SK-N-SH (cell line): ENCODE measurements at regions not wholly inside any gene's neighbourhood (a gene's known extent, or its start where the extent isn't known, plus 50 kb on each side); places are given as distances from the start of the nearest gene placed in this dataset.

ENCODE experiments used
- EP300 ChIP-seq, 2 experiments: IDR thresholded peaks; 2 replicates each; pipeline versions ENCODE4 v1.4.0 to v1.6.1; 2012; ENCODE audit warnings: borderline replicate concordance in 1 of 2, low read depth in 1 of 2, low read length in 1 of 2
- EZH2phosphoT487 ChIP-seq: fragments of 200-600 bp; sonication (generic); IDR thresholded peaks from 2 replicates; pipeline ENCODE4 v1.6.1; 2017; ENCODE audit warnings: low read depth, mixed run types, mild to moderate bottlenecking, antibody characterized with exemption, moderate library complexity, borderline replicate concordance
- GABPA ChIP-seq: IDR thresholded peaks from 2 replicates; pipeline ENCODE4 v1.4.0; 2012; ENCODE audit warnings: low read depth, mild to moderate bottlenecking
- MXI1 ChIP-seq: IDR thresholded peaks from 2 replicates; pipeline ENCODE4 v1.6.1; 2012; ENCODE audit warnings: mild to moderate bottlenecking, low read depth, low read length, improper control_type of control experiment
- POLR2AphosphoS5 ChIP-seq: IDR thresholded peaks from 2 replicates; pipeline ENCODE4 v1.6.1; 2012; ENCODE audit warnings: low read depth, low read length
- RAD21 ChIP-seq: IDR thresholded peaks from 2 replicates; pipeline ENCODE4 v1.6.1; 2012; ENCODE audit warnings: mild to moderate bottlenecking, low read length
- TAF1 ChIP-seq: IDR thresholded peaks from 2 replicates; pipeline ENCODE4 v1.6.1; 2012; ENCODE audit warnings: low read depth, mild to moderate bottlenecking, low read length, moderate library complexity, borderline replicate concordance
- TEAD4 ChIP-seq: IDR thresholded peaks from 2 replicates; pipeline ENCODE4 v1.4.0; 2012; ENCODE audit warnings: mild to moderate bottlenecking, borderline replicate concordance; ENCODE audit not compliant: insufficient read depth
- YY1 ChIP-seq: IDR thresholded peaks from 2 replicates; pipeline ENCODE4 v1.4.0; 2012; ENCODE audit warnings: low read depth, mild to moderate bottlenecking
- TF ChIP-seq, protein P1 (sequence below): fragments of 200-600 bp; sonication (generic); IDR thresholded peaks from 2 replicates; pipeline ENCODE4 v1.6.1; 2017; ENCODE audit warnings: antibody characterized with exemption, mild to moderate bottlenecking, moderate library complexity
- TF ChIP-seq, protein P2 (sequence below): IDR thresholded peaks from 2 replicates; pipeline ENCODE4 v1.4.0; 2012; ENCODE audit warnings: low read depth

DNA sequence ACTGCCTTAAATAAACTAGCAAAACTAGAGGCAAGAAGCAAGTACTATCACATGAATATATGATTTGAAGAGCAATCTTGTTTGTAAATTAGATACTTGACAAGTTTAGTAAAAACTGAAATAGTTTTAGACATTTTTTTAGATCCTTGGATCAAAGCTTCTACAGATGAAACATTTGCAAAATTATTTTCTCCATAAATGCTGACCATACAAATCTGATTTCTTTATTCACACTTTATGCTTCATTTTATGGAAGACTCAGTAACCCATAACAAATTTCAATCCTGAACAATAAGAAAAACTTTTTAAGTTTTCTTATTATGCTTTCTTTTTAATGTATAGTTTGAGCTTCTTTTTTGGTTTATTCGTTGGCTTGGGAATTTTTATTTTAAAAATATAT, 750.2 kb upstream of the SLITRK5 start:
- TF ChIP-seq, protein P1, sequence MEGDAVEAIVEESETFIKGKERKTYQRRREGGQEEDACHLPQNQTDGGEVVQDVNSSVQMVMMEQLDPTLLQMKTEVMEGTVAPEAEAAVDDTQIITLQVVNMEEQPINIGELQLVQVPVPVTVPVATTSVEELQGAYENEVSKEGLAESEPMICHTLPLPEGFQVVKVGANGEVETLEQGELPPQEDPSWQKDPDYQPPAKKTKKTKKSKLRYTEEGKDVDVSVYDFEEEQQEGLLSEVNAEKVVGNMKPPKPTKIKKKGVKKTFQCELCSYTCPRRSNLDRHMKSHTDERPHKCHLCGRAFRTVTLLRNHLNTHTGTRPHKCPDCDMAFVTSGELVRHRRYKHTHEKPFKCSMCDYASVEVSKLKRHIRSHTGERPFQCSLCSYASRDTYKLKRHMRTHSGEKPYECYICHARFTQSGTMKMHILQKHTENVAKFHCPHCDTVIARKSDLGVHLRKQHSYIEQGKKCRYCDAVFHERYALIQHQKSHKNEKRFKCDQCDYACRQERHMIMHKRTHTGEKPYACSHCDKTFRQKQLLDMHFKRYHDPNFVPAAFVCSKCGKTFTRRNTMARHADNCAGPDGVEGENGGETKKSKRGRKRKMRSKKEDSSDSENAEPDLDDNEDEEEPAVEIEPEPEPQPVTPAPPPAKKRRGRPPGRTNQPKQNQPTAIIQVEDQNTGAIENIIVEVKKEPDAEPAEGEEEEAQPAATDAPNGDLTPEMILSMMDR: no peak
- TF ChIP-seq POLR2AphosphoS5 (no peak), EZH2phosphoT487 (no peak), TEAD4 (no peak), GABPA (no peak), EP300 (IDR thresholded peaks at IDR 0.05; ENCODE audit: borderline replicate concordance in 1 of 2, low read depth in 1 of 2, low read length in 1 of 2) (no peak), RAD21 (no peak), MXI1 (no peak), YY1 (no peak), TAF1 (no peak)
- TF ChIP-seq, protein P2, sequence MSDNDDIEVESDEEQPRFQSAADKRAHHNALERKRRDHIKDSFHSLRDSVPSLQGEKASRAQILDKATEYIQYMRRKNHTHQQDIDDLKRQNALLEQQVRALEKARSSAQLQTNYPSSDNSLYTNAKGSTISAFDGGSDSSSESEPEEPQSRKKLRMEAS: no peak
